Neural progenitor cell (in vitro differentiated cells): ENCODE measurements at regions not wholly inside any gene's neighbourhood (a gene's known extent, or its start where the extent isn't known, plus 50 kb on each side); places are given as distances from the start of the nearest gene placed in this dataset.

ENCODE experiments used
- CTCF ChIP-seq: fragments of 200-600 bp; sonication (generic); IDR thresholded peaks from 2 replicates; pipeline ENCODE4 v1.5.1; 2017; ENCODE audit warnings: antibody characterized with exemption, mild to moderate bottlenecking
- EZH2phosphoT487 ChIP-seq: fragments of 200-600 bp; sonication (generic); IDR thresholded peaks from 2 replicates; pipeline ENCODE4 v1.6.1; 2017; ENCODE audit warnings: antibody characterized with exemption

- no peak for TF ChIP-seq EZH2phosphoT487
- TF ChIP-seq CTCF = no peak
These were observed 128.6 kb upstream of the FGF3 start for GRCh38 chr11:69947793-69948255.
